Naive thymus-derived CD4-positive, alpha-beta T cell (primary cell): ENCODE measurements at regions not wholly inside any gene's neighbourhood (a gene's known extent, or its start where the extent isn't known, plus 50 kb on each side); places are given as distances from the start of the nearest gene placed in this dataset.

Experiments used
- ATAC-seq: fragments of 150-1000 bp; cut with Tn5 transposase; 2 replicates; pipeline ENCODE4 v1.10.0; 2021; ENCODE audit warnings: mild to moderate bottlenecking, moderate library complexity
- CTCF ChIA-PET: fragments of 350-600 bp; sonication (Branson Sonifier 250); formaldehyde crosslinking; loops from one replicate; lab custom pipeline; 2021; ENCODE audit warnings: antibody characterized with exemption; lab: Charles Lee
- POLR2A ChIA-PET: fragments of 350-600 bp; sonication (Branson Sonifier 250); formaldehyde crosslinking; loops from one replicate; lab custom pipeline; 2021; ENCODE audit warnings: antibody characterized with exemption, inconsistent platforms; lab: Charles Lee
- DNase-seq, 9 donors: peaks; one replicate each; pipeline versions ENCODE4 v3.0.0 to v3.0.0-alpha.2; 2020 to 2022; ENCODE audit warnings: mixed read lengths in 1 of 9
- H3K27ac ChIP-seq: one replicate; pipeline ENCODE4 v1.7.0; 2013; ENCODE audit warnings: mild to moderate bottlenecking, low read depth, low read length, moderate library complexity
- H3K27me3 ChIP-seq, 2 donors: one replicate each; pipeline ENCODE4 v1.7.0; 2013; ENCODE audit warnings: low read length in 2 of 2, mild to moderate bottlenecking in 2 of 2, moderate library complexity in 2 of 2; ENCODE audit not compliant: control insufficient read depth in 2 of 2, insufficient read depth in 2 of 2
- H3K36me3 ChIP-seq, 3 experiments: 1 replicate in 2 of 3; 2 replicates in 1 of 3; pipeline ENCODE4 v1.7.0; 2013; ENCODE audit warnings: low read length in 3 of 3, mild to moderate bottlenecking in 3 of 3, moderate library complexity in 1 of 3; ENCODE audit not compliant: insufficient read depth in 3 of 3, control insufficient read depth in 2 of 3
- H3K4me1 ChIP-seq, 2 donors: one replicate each; pipeline ENCODE4 v1.7.0; 2013; ENCODE audit warnings: low read length in 2 of 2, mild to moderate bottlenecking in 2 of 2, moderate library complexity in 1 of 2; ENCODE audit not compliant: control insufficient read depth in 2 of 2, insufficient read depth in 2 of 2
- H3K4me3 ChIP-seq: 2 replicates; pipeline ENCODE4 v1.7.0; 2013; ENCODE audit warnings: mild to moderate bottlenecking, low read length
- H3K9me3 ChIP-seq, 3 experiments: 1 replicate in 2 of 3; 2 replicates in 1 of 3; pipeline ENCODE4 v1.7.0; 2013; ENCODE audit warnings: low read length in 3 of 3; ENCODE audit not compliant: control insufficient read depth in 2 of 3
- H3K27ac Mint-ChIP-seq, 9 donors: one replicate each; pipeline ENCODE4 v1.8.0; 2020 to 2022; ENCODE audit warnings: mixed read lengths in 9 of 9, mild to moderate bottlenecking in 8 of 9, moderate library complexity in 5 of 9, inconsistent platforms in 2 of 9
- H3K27me3 Mint-ChIP-seq, 5 donors: one replicate each; pipeline ENCODE4 v1.8.0; 2021 to 2022; ENCODE audit warnings: mixed read lengths in 5 of 5, mild to moderate bottlenecking in 1 of 5
- H3K36me3 Mint-ChIP-seq, 5 donors: one replicate each; pipeline ENCODE4 v1.8.0; 2020 to 2022; ENCODE audit warnings: mixed read lengths in 5 of 5, mild to moderate bottlenecking in 3 of 5, inconsistent platforms in 1 of 5
- H3K4me1 Mint-ChIP-seq, 7 donors: one replicate each; pipeline ENCODE4 v1.8.0; 2020 to 2022; ENCODE audit warnings: mixed read lengths in 7 of 7, mild to moderate bottlenecking in 3 of 7, inconsistent platforms in 1 of 7
- H3K4me3 Mint-ChIP-seq, 10 donors: one replicate each; pipeline ENCODE4 v1.8.0; 2020 to 2022; ENCODE audit warnings: mild to moderate bottlenecking in 10 of 10, mixed read lengths in 10 of 10, moderate library complexity in 6 of 10, inconsistent platforms in 2 of 10
- H3K9me3 Mint-ChIP-seq, 11 donors: one replicate each; pipeline ENCODE4 v1.8.0; 2020 to 2022; ENCODE audit warnings: mixed read lengths in 11 of 11, mild to moderate bottlenecking in 4 of 11, inconsistent platforms in 1 of 11, moderate library complexity in 1 of 11
- intact Hi-C, 2 donors: fragments of 100-400 bp; cut with micrococcal nuclease; formaldehyde crosslinking; loops; one replicate each; pipeline ENCODE4 v1.15.1; 2023

DNA sequence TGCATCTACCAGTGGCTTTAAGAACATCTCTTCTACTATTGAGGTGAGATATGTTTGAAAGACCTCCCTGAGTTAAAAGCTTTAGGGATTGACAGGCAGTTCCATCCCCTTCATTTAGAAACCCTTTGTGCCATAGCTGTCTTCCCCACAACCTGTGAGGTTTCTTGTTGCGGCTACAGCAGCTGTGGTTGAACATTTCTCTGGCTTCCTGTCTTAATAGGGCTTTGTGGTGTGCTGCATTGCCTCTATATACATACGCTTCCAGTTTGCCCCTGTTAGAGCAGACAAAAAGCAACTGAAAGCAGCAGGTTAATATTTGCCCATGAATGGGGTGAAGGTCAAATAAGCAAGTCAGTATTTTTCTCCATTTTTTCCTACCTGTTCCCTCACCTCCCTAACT lies 210.2 kb downstream of the TMEM200A start:
- POLR2A ChIA-PET, result interaction anchor here (0.8 kb wide), 1 partner anchor 63 kb away, joined by 3 read pairs; no protein-coding TSS in a partner anchor
- Mint-ChIP-seq H3K4me1 (peaks cover 32 to 62% (median 48%) of the 10 kb centered on the region in 7 donors), H3K27me3 (peaks cover 0 to 4% (median 0%) of the 10 kb centered on the region in 5 donors), H3K27ac (peak overlapping the region; percentile 29 to 91 (median 67)), H3K9me3 (peaks cover 0 to 22% (median 0%) of the 10 kb centered on the region in 11 donors), H3K36me3 (peaks cover 0 to 63% (median 0%) of the 10 kb centered on the region in 5 donors), H3K4me3 (peak overlapping the region; percentile 35 to 82 (median 73))
- no peaks in the 10 kb centered on the region for H3K27me3 ChIP-seq
- DNase-seq (peak; percentile 5 to 82 (median 72)), ATAC-seq (peak; percentile 94)
- H3K4me1 ChIP-seq, result peaks cover 25 to 39% of the 10 kb centered on the region in 2 donors
- H3K9me3 ChIP-seq, result no peaks in the 10 kb centered on the region
- CTCF ChIA-PET, result interaction anchor here (0.6 kb wide), 1 partner anchor 102 kb away, joined by 3 read pairs; no protein-coding TSS in a partner anchor
- intact Hi-C loops, result loop anchor here (1.0 to 5.0 kb wide), 7 partner anchors 46 to 444 kb away; partner anchors contain the start of gene TMEM200A (in 1 of the 2)
- peak overlapping the region; percentile 31 for H3K4me3 ChIP-seq
- peak overlapping the region; percentile 8 for H3K27ac ChIP-seq
- no peaks in the 10 kb centered on the region for H3K36me3 ChIP-seq

GRCh38 chr6:130577178-130577919 lies 211.5 kb downstream of the TMEM200A start:
- Mint-ChIP-seq H3K4me1 (peaks cover 31 to 62% (median 48%) of the 10 kb centered on the region in 7 donors), H3K27me3 (peaks cover 0 to 4% (median 0%) of the 10 kb centered on the region in 5 donors), H3K9me3 (peaks cover 0 to 17% (median 0%) of the 10 kb centered on the region in 11 donors), H3K4me3 (peak overlapping the region; percentile 39 to 90 (median 74)), H3K36me3 (peaks cover 0 to 53% (median 0%) of the 10 kb centered on the region in 5 donors), H3K27ac (peak overlapping the region; percentile 11 to 90 (median 73))
- Histone ChIP-seq H3K4me3 (peak overlapping the region; percentile 14), H3K36me3 (no peaks in the 10 kb centered on the region), H3K27ac (no peak overlapping the region), H3K4me1 (peaks cover 25 to 39% of the 10 kb centered on the region in 2 donors), H3K9me3 (no peaks in the 10 kb centered on the region), H3K27me3 (no peaks in the 10 kb centered on the region)
- peak; percentile 47 for ATAC-seq
- CTCF ChIA-PET, result no interaction called here
- POLR2A ChIA-PET, result interaction anchor here (1.1 kb wide), 1 partner anchor 11 kb away, joined by 3 read pairs; no protein-coding TSS in a partner anchor
- intact Hi-C loops, result loop anchor here (5.0 kb wide), 5 partner anchors 45 to 445 kb away; partner anchors contain the start of gene TMEM200A (in 1 of the 2)
- DNase-seq, result peak in 6 of 9 donors; percentile 25 to 67 (median 58)

DNA sequence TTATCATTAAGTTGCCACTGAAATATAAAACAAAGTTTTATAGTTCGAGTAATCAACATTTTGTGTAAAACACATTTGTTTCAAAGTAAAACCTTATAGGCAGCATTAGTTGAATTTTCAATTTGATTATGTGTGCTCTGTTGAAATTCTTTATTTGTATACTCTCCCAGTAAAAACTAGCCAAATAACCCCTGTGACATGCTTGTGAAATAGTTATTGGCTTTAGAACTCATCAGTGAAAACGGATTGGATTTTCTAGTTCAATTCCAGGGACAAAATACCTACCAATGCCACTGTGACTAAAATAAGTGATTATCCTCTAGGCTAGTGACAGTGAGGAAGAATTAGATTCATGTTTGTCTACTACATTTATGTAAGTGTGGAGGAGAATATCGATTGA lies 212.9 kb downstream of the TMEM200A start:
- Histone ChIP-seq H3K27ac (no peak overlapping the region), H3K4me1 (peaks cover 25 to 39% of the 10 kb centered on the region in 2 donors), H3K4me3 (no peak overlapping the region), H3K36me3 (no peaks in the 10 kb centered on the region), H3K9me3 (no peaks in the 10 kb centered on the region), H3K27me3 (no peaks in the 10 kb centered on the region)
- intact Hi-C loops, result loop anchor here (5.0 kb wide), 5 partner anchors 44 to 446 kb away; partner anchors contain the start of gene TMEM200A (in 1 of the 2)
- Mint-ChIP-seq H3K27me3 (peaks cover 0 to 4% (median 0%) of the 10 kb centered on the region in 5 donors), H3K4me1 (peaks cover 31 to 56% (median 45%) of the 10 kb centered on the region in 7 donors), H3K36me3 (peaks cover 0 to 45% (median 0%) of the 10 kb centered on the region in 5 donors), H3K9me3 (peaks cover 0 to 13% (median 0%) of the 10 kb centered on the region in 11 donors), H3K27ac (no peak overlapping the region), H3K4me3 (peak overlapping the region in 1 of 10 donors; percentile 73)
- DNase-seq, result no peak
- CTCF ChIA-PET, result no interaction called here
- POLR2A ChIA-PET, result no interaction called here
- ATAC-seq, result no peak

DNA sequence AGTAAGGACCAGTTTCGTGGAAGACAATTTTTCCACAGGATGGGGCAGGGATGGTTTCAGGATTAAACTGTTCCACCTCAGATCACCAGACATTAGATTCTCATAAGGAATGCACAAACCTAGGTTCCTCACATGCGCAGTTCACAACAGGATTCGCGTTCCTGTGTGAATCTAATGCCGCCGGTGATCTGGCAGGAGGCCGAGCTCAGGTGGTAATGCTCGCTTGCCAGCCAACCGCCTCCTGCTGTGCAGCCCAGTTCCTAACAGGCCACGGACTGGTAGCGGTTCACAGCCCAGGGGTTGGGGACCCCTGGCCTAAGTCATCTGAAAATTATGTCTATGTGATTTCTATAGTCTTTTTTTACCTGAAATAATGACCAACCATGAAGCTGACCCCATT lies 217.5 kb downstream of the TMEM200A start:
- H3K4me1 ChIP-seq, result no peaks in the 10 kb centered on the region
- peaks cover 0 to 7% (median 0%) of the 10 kb centered on the region in 5 donors for H3K27me3 Mint-ChIP-seq
- ChIA-PET CTCF (no interaction called here), POLR2A (interaction anchor here (0.6 kb wide), 1 partner anchor 17 kb away, joined by 4 read pairs; no protein-coding TSS in a partner anchor)
- H3K27ac ChIP-seq, result no peak overlapping the region
- DNase-seq, result no peak
- H3K36me3 Mint-ChIP-seq, result peaks cover 0 to 41% (median 0%) of the 10 kb centered on the region in 5 donors
- no peak for ATAC-seq
- peaks cover 0 to 12% (median 0%) of the 10 kb centered on the region in 11 donors for H3K9me3 Mint-ChIP-seq
- peaks cover 5 to 42% (median 28%) of the 10 kb centered on the region in 7 donors for H3K4me1 Mint-ChIP-seq
- H3K9me3 ChIP-seq, result no peaks in the 10 kb centered on the region
- no peak overlapping the region for H3K27ac Mint-ChIP-seq
- H3K27me3 ChIP-seq, result no peaks in the 10 kb centered on the region
- no peaks in the 10 kb centered on the region for H3K36me3 ChIP-seq
- no peak overlapping the region for H3K4me3 Mint-ChIP-seq
- no peak overlapping the region for H3K4me3 ChIP-seq
- intact Hi-C loops, result no loop called here

DNA sequence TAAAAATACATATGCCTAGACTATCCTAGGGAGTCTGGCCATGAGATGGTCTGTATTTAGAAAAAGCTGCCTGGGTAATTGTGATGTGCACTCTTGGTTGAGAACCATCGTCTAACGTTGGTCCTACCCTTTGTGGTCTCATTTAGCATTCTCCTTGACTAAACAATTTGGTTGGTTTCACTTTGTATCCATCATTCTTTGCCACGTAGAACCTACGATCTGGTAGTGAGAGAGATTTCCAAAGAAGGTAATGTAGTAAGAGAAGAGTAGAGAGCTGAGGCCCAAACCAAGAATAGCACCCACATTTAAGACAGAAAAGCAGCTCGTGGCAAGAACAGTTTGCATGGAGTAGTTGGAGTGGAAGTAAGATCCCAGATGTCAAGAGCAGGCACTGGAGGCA lies 219.8 kb downstream of the TMEM200A start:
- POLR2A ChIA-PET, result no interaction called here
- no peaks in the 10 kb centered on the region for H3K9me3 ChIP-seq
- H3K27me3 ChIP-seq, result no peaks in the 10 kb centered on the region
- intact Hi-C loops, result no loop called here
- no peak for ATAC-seq
- CTCF ChIA-PET, result interaction anchor here (0.7 kb wide), 1 partner anchor 1168 kb away, joined by 3 read pairs; no protein-coding TSS in a partner anchor
- Mint-ChIP-seq H3K27me3 (peaks cover 0 to 3% (median 0%) of the 10 kb centered on the region in 5 donors), H3K27ac (peak overlapping the region in 7 of 9 donors; percentile 4 to 70 (median 10)), H3K9me3 (peaks cover 0 to 4% (median 0%) of the 10 kb centered on the region in 11 donors), H3K4me1 (peaks cover 3 to 34% (median 26%) of the 10 kb centered on the region in 7 donors), H3K36me3 (peaks cover 0 to 28% (median 0%) of the 10 kb centered on the region in 5 donors), H3K4me3 (peak overlapping the region in 9 of 10 donors; percentile 22 to 75 (median 59))
- H3K36me3 ChIP-seq, result no peaks in the 10 kb centered on the region
- no peak overlapping the region for H3K4me3 ChIP-seq
- no peaks in the 10 kb centered on the region for H3K4me1 ChIP-seq
- DNase-seq, result no peak
- no peak overlapping the region for H3K27ac ChIP-seq

DNA sequence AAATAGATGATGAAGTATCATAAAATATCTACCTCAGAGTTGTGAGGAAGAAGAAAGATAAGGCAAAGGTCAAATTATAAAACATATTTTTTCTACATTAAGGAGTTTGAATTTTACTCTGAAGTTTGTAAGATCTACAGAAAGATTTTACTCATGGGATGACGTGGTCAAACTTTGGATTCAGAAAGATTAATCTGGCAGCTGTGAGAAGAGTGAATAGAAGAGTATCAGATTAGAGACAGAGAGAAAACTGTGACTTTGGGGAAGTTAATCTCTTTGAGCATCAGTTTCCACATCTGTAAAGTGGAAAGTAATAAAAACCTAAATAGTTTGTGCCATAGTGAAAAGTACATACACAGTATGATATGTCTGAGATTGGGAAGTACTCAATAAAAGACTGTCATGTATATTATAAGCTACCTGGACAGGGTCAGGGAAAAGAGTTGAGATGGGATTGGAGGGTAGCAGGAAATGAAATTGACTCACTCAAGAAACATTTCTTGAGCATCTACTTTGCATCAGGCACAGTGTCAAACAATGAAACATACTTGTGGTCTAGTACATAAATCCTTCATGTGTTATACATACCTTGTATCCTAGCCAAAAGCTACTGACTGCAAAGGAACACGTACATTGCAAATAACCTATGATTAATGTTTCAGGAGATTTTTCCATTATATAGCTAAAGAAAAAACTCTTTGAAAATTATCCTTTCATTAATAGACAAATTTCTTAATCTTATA lies 222.1 kb downstream of the TMEM200A start:
- DNase-seq (no peak), ATAC-seq (no peak)
- Mint-ChIP-seq H3K4me1 (peaks cover 3 to 41% (median 24%) of the 10 kb centered on the region in 7 donors), H3K4me3 (no peak overlapping the region), H3K36me3 (peaks cover 4 to 45% (median 10%) of the 10 kb centered on the region in 5 donors), H3K27ac (peak overlapping the region in 1 of 9 donors; percentile 32), H3K9me3 (peaks cover 2 to 22% (median 9%) of the 10 kb centered on the region in 11 donors), H3K27me3 (peaks cover 0 to 3% (median 0%) of the 10 kb centered on the region in 5 donors)
- Histone ChIP-seq H3K27ac (no peak overlapping the region), H3K4me1 (no peaks in the 10 kb centered on the region), H3K9me3 (no peaks in the 10 kb centered on the region), H3K36me3 (no peaks in the 10 kb centered on the region), H3K4me3 (no peak overlapping the region), H3K27me3 (no peaks in the 10 kb centered on the region)
- CTCF ChIA-PET, result no interaction called here
- intact Hi-C loops, result no loop called here
- POLR2A ChIA-PET, result interaction anchor here (0.8 kb wide), 1 partner anchor 10 kb away, joined by 3 read pairs; no protein-coding TSS in a partner anchor
